Fibroblast of peridontal ligament (primary cell): ENCODE measurements at regions not wholly inside any gene's neighbourhood (a gene's known extent, or its start where the extent isn't known, plus 50 kb on each side); places are given as distances from the start of the nearest gene placed in this dataset.

Experiments
- DNase-seq: peaks from one replicate; pipeline ENCODE4 v3.0.0-alpha.2; 2010; ENCODE audit errors: extremely low read depth

DNA sequence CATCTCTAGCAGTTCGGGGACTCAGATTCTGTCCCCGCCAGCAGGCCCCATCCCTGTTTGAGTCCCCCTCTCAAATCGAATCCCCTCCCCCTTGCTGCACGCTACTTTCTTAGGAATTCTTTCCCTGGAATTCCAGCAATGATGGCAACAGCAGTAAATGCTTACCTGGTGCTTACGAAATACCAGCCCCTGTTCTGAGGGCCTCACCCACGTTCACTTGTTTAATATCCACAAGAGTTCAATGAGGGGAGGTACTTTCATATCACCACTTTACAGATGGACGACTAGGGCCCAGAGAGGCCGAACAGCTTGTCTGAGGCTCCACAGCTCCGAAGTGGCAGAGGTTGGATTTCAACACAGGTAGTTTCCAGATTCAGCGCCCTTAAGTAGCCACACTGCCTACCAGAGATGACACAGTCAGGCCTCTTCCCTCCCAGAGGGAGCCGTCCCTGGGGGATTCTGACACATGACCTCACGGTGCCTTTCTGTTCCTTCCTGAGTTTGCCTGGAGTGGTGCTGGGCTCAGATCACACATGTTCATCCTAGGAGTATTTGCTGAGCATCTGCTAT lies 120.7 kb upstream of the GSE1 start:
- DNase-seq = no peak

- DNase-seq = no peak
Observed at GRCh38 chr16:85494315-85494714, 118.8 kb upstream of the GSE1 start.

DNA sequence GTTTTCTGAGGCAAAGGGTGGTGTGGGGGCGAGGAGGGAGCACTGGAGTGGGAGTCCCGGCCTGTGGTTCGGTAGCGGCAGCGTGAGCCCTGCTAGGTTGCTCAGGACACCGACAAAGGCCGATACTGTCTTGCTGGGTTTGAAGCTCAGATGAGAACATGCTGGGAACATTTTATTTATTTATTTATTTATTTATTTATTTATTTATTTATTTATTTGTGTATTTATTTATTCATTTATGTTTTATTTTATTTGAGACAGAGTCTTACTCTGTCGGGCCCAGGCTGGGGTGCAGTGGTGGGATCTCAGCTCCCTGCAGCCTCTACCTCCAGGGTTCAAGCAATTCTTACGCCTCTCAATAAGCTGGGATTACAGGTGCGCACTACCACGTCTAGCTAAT lies 117.9 kb upstream of the GSE1 start:
- no peak for DNase-seq

DNA sequence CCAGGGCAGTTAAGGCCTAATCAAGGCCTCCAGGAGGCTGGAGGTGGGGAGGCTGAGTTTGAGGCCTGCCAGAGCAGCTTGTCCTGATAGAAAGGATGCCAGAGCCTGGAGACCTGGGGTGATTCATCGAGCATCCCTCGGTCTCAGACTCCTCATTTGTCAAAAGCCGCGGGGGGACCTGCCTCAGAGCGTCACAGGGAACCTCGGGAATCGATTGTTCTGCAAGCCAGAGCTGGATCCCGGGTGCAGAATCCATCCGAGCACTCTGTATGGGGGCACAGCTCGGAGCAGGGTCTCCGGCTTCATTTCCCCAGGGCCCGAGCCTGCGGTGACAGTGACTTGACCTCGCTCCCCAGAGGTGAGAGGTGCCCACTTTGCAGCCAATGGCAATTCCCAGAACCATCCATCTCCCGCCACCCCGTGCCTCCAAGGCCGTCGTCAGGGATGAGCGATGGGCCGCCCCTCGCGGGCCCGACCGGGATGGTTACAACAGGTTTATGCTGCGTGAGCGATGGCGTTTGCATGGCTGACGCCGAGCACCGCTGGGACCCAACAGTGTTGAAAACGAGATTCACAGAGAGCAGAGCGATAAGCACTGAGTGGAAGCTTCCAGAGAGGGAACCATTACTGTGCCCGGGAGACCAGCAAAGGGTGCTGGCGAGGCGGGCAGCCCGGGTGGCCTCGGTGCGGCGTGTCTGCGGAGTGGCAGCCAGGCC lies 117.1 kb upstream of the GSE1 start:
- DNase-seq = no peak

DNA sequence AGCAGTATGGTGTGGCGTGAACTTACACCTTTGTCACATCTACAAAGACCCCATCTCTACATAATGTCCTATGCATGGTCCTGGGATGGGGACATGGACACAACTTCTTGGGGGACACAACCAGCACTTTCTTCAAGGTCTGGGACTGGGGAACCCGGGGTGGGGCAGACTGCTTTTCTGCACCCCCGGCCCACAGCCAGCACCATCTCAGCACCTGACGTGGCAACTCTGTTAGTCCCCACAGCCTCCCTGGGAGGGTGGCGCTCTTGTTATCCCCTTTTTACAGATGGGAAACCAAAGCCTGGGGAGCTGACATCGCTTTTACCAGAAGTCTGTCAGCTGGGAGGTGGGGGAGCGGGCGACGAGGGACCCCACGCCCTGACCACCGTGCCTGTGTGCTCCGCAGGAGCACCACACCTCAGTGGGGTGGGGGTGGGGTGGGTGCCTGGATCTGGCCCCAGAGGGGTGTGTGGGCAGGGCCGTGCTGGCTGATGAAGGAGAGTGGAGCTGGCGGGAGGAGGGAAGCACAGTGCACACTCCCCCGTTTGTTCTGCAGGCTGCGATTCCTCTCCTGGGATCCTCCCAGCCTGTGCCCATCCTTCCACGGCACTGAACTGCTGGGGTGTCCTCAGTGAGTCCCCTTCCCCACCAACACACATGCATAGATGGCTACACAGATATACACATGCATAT lies 115.4 kb upstream of the GSE1 start:
- no peak for DNase-seq

- no peak for DNase-seq
Observed at GRCh38 chr16:85498607-85499006, 114.5 kb upstream of the GSE1 start.

GRCh38 chr16:85500220-85500619 lies 112.9 kb upstream of the GSE1 start:
- DNase-seq = no peak

- DNase-seq = no peak
Observed at GRCh38 chr16:85501900-85502299, 111.2 kb upstream of the GSE1 start.

DNA sequence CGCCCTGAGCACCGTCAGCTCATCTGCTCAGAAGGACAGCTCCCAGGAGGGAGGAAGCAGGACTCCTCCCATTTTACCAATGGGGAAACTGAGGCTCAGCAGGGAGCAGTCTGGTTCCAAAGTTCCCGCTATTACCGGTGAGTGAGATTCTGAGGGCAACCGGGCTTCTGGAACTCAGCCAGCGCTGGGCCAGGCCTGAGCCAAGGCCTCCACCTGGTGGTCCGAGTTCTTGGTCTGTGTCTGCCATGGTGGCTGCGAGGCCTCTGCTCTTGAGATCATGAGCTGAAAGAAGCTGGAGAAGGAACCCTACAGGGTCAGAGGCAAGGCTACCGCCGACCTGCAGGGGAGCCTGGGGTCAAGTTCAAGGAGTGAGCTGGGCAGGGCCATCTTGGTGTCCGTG lies 110.8 kb upstream of the GSE1 start:
- DNase-seq = no peak

DNA sequence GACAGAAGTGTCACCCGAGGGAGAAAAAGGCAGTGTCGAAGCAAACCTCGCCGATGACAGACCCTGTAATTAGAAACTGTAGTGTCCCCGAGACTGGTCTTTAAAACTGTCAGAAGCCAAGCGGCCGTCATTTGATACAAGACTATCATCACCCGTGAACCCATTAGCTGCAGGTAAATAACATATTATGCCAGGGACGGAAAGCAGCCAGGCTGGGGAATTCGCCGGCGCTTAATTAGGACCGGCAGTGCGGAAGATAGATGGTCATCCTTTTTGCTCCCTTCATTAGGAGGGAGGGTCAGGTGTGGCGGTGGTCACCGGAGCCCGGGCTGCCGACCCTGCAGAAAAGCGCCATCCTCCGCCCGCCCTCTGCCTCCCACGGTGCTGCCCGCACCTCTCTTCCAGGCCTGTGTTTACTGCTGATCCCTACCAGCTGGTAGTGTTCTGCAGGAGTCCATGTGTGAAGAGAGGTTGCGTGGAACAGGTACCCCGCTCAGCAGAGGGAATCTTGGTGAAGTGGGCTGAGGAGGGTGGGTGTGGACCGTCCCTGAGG lies 109.4 kb upstream of the GSE1 start:
- DNase-seq = no peak

DNA sequence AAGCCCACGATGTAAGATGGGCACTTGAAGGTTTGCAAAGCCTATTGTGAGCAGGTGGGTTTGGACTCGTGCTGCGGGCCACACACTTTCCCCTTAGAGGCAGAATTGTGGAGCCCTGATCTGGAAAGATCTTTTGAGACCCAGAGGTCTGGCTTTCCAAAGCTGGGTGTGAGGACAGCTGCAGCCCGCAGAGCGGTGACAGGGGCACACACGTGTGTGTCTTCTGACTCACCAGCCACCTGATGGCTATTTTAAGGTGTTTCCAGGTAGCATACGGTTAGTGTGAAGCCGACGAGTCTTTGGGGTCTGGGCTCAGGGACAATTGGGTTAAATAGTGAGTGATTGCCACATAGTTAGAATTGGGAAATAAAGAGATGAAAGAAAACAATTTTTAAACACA lies 108.9 kb upstream of the GSE1 start:
- DNase-seq = no peak

- no peak for DNase-seq
Observed at GRCh38 chr16:85505794-85506634, 107.1 kb upstream of the GSE1 start.

DNA sequence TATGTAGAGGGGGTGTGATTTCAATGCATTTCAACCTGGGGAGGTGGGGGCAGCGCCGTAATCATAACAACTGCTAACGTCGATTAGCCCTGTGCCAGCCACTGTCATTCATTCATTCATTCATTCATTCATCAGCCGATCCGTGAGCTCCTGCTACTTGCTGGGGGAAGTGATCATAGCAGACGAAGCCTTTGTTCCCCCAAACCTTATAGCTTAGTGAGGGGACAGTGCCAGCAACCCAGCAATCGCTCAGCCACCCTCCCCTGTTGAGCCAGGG lies 106.5 kb upstream of the GSE1 start:
- no peak for DNase-seq

- no peak for DNase-seq
Observed at GRCh38 chr16:85507342-85507741, 105.8 kb upstream of the GSE1 start.

DNA sequence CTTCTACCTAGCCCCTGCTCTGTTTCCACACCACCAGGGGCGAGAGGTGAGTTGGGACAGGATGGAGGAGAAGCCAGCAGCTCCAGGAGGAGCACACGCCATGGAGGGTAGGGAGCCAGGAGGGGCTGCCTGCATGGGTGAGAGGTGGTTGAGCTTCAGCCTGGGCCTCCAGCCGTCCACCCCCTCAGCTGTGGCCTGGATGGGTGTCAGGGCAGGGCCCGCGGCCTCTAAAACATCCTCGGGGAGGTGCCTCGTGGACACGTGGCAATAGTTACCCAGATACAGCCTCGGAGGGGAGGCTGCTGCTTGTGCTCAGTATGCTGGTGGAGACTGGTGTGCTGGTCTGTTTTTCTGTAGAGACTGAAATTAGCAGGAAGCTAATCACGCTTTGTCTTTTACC lies 104.7 kb upstream of the GSE1 start:
- no peak for DNase-seq

DNA sequence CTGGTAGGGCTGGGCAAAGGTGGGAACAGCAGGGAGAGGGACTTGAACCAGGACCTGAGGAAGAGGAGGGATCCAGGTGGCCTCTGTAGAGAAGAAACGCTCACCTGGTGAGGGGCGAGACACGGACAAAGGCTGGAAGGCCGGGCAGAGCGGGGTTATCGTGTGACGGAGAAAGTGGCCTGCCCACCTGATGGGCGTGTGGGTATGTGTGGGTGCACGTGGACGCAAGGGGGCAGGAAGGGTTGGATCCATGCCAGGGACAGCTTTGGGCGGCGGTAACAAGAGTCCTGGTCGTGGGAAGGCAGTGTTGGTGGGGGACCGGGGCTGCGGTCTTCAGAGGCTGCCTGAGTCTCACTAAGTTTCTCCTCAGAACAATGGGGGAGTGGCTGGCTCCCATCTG lies 104.1 kb upstream of the GSE1 start:
- no peak for DNase-seq

- no peak for DNase-seq
Observed at GRCh38 chr16:85510041-85510659, 103.0 kb upstream of the GSE1 start.

- no peak for DNase-seq
Observed at GRCh38 chr16:85511938-85512807, 100.9 kb upstream of the GSE1 start.

GRCh38 chr16:85512808-85513115 lies 100.4 kb upstream of the GSE1 start:
- no peak for DNase-seq

DNA sequence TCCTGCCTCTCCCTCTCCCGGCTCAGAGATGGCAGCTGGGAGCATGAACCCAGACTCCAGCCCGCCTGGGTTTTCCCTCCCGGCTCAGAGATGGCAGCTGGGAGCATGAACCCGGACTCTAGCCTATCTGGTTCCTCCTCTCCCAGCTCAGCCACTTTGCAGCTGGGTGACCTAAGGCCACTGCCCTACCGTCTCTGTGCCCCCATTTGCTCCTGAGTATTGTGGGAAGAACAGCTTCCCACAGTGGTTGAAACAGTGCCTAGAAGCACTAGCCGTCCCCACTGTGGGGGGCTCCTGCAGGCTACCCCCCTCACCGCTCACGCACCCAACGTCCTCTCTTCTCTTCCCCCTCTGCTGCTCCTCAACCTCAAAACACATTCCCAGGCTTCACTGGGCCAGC lies 99.9 kb upstream of the GSE1 start:
- no peak for DNase-seq

DNA sequence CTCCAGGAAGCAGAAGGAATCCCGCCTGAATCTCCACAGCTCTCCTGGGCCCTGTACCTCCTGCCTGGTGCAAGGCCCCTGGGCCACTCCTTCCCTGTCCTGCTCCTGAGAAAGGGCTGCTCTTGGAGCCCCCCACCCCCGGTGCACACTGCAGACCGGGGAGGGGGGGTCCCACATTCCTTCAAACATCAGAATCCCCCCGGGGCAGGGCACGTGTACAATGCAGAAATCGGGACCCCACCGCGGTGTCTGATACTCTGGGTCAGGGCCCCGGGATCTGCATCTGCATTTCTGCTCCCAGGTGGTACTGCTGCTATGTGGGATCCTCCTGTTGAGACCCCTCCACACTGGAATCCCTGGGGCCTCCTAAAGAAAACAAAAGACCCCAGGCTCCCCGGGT lies 99.5 kb upstream of the GSE1 start:
- no peak for DNase-seq
